Activated CD4-positive, alpha-beta memory T cell treated with anti-CD3 and anti-CD28 coated beads, Interleukin-2, amount 10 ng/mL, durations not matched to agents 7 days and 5 days (primary cell): ENCODE measurements at regions not wholly inside any gene's neighbourhood (a gene's known extent, or its start where the extent isn't known, plus 50 kb on each side); places are given as distances from the start of the nearest gene placed in this dataset.

Source experiments
- CTCF ChIA-PET: fragments of 350-600 bp; sonication (Branson Sonifier 250); formaldehyde crosslinking; loops from one replicate; lab custom pipeline; 2021; ENCODE audit warnings: antibody characterized with exemption, inconsistent platforms; lab: Charles Lee
- POLR2A ChIA-PET: fragments of 350-600 bp; sonication (Branson Sonifier 250); formaldehyde crosslinking; loops from one replicate; lab custom pipeline; 2021; ENCODE audit warnings: antibody characterized with exemption; lab: Charles Lee
- DNase-seq: peaks from one replicate; pipeline ENCODE4 v3.0.0-alpha.2; 2020
- H3K27ac Mint-ChIP-seq: one replicate; pipeline ENCODE4 v1.8.0; 2021; ENCODE audit warnings: mild to moderate bottlenecking, mixed read lengths
- H3K27me3 Mint-ChIP-seq: one replicate; pipeline ENCODE4 v1.8.0; 2021; ENCODE audit warnings: mixed read lengths
- H3K36me3 Mint-ChIP-seq: one replicate; pipeline ENCODE4 v1.8.0; 2021; ENCODE audit warnings: low read depth, mixed read lengths
- H3K4me1 Mint-ChIP-seq: one replicate; pipeline ENCODE4 v1.8.0; 2021; ENCODE audit warnings: mixed read lengths
- H3K4me3 Mint-ChIP-seq: one replicate; pipeline ENCODE4 v1.8.0; 2021; ENCODE audit warnings: mild to moderate bottlenecking, mixed read lengths
- H3K9me3 Mint-ChIP-seq: one replicate; pipeline ENCODE4 v1.8.0; 2021; ENCODE audit warnings: mixed read lengths

DNA sequence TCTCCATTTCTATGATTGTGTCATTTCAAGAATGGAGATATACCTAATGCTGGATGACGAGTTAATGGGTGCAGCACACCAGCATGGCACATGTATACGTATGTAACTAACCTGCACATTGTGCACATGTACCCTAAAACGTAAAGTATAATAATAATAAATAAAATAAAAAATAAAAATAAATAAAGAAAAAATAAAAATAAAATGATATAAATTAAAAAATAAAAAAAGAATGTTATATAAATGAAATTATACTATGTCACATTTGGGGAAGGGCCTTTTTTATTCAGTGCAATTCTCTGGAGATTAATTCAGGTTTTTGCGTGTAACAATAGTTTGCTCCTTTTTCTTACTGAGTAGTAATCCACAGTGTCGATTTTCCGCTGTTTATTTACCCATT, 763.5 kb upstream of the POU3F3 start:
- DNase-seq: no peak
- peaks cover 10% of the 10 kb centered on the region for H3K9me3 Mint-ChIP-seq
- H3K4me3 Mint-ChIP-seq: no peak overlapping the region
- no peaks in the 10 kb centered on the region for H3K4me1 Mint-ChIP-seq
- CTCF ChIA-PET: no interaction called here
- no peaks in the 10 kb centered on the region for H3K27me3 Mint-ChIP-seq
- no peaks in the 10 kb centered on the region for H3K36me3 Mint-ChIP-seq
- POLR2A ChIA-PET: no interaction called here
- no peak overlapping the region for H3K27ac Mint-ChIP-seq

GRCh38 chr2:104091894-104092293, 762.0 kb upstream of the POU3F3 start:
- DNase-seq: no peak
- CTCF ChIA-PET: no interaction called here
- H3K36me3 Mint-ChIP-seq: no peaks in the 10 kb centered on the region
- H3K4me3 Mint-ChIP-seq: no peak overlapping the region
- peaks cover 13% of the 10 kb centered on the region for H3K9me3 Mint-ChIP-seq
- POLR2A ChIA-PET: no interaction called here
- H3K27ac Mint-ChIP-seq: no peak overlapping the region
- H3K27me3 Mint-ChIP-seq: no peaks in the 10 kb centered on the region
- no peaks in the 10 kb centered on the region for H3K4me1 Mint-ChIP-seq

- ChIA-PET POLR2A (no interaction called here), CTCF (no interaction called here)
- H3K27ac Mint-ChIP-seq: no peak overlapping the region
- DNase-seq: no peak
- H3K9me3 Mint-ChIP-seq: peaks cover 13% of the 10 kb centered on the region
- H3K4me3 Mint-ChIP-seq: no peak overlapping the region
- H3K36me3 Mint-ChIP-seq: no peaks in the 10 kb centered on the region
- H3K27me3 Mint-ChIP-seq: no peaks in the 10 kb centered on the region
- H3K4me1 Mint-ChIP-seq: no peaks in the 10 kb centered on the region
Measured at GRCh38 chr2:104092886-104093285, 761.0 kb upstream of the POU3F3 start.

DNA sequence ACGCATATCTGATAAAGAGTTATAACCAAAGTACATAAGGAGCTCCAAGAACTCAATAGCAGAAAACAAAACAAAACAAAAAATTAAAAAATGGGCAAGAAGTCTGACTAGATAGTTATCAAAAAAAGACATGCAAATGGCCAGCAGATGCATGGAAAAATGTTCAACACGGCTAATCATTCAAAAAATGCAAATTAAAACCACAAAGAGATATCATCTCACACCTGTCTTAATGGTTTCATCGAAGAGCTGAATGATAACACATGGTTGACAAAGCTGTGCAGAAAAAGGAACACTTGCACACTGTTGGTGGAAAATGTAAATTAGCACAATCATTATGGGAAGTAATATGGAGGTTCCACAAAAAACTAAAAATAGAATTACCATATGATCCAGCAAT, 751.3 kb upstream of the POU3F3 start:
- H3K4me1 Mint-ChIP-seq: no peaks in the 10 kb centered on the region
- ChIA-PET CTCF (no interaction called here), POLR2A (no interaction called here)
- no peak overlapping the region for H3K27ac Mint-ChIP-seq
- no peaks in the 10 kb centered on the region for H3K27me3 Mint-ChIP-seq
- H3K9me3 Mint-ChIP-seq: peaks cover 5% of the 10 kb centered on the region
- no peak overlapping the region for H3K4me3 Mint-ChIP-seq
- no peak for DNase-seq
- no peaks in the 10 kb centered on the region for H3K36me3 Mint-ChIP-seq

DNA sequence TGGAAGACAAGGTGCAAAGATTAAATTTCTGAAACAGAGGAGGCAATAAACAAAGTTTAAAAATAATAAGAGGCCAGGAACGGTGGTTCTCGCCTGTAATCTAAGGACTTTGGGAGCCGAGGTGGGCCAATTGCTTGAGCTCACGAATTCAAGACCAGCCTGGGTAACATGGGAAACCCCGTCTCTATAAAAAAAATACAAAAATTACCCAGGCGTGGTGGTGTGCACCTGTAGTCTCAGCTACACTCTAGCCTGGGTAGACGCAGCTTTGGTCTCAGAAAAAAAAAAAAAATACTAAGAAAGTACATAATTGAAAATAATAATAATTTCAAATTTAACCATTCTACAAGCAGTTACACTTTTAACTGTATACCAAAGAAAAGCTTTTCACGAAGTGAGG, 744.6 kb upstream of the POU3F3 start:
- peaks cover 2% of the 10 kb centered on the region for H3K9me3 Mint-ChIP-seq
- CTCF ChIA-PET: no interaction called here
- H3K4me1 Mint-ChIP-seq: no peaks in the 10 kb centered on the region
- no peak for DNase-seq
- H3K4me3 Mint-ChIP-seq: no peak overlapping the region
- POLR2A ChIA-PET: no interaction called here
- H3K27me3 Mint-ChIP-seq: no peaks in the 10 kb centered on the region
- no peaks in the 10 kb centered on the region for H3K36me3 Mint-ChIP-seq
- H3K27ac Mint-ChIP-seq: no peak overlapping the region

GRCh38 chr2:104118889-104119288, 735.0 kb upstream of the POU3F3 start:
- no peaks in the 10 kb centered on the region for H3K4me1 Mint-ChIP-seq
- ChIA-PET CTCF (no interaction called here), POLR2A (no interaction called here)
- no peaks in the 10 kb centered on the region for H3K36me3 Mint-ChIP-seq
- H3K9me3 Mint-ChIP-seq: peaks cover 2% of the 10 kb centered on the region
- no peaks in the 10 kb centered on the region for H3K27me3 Mint-ChIP-seq
- no peak for DNase-seq
- H3K4me3 Mint-ChIP-seq: no peak overlapping the region
- no peak overlapping the region for H3K27ac Mint-ChIP-seq

DNA sequence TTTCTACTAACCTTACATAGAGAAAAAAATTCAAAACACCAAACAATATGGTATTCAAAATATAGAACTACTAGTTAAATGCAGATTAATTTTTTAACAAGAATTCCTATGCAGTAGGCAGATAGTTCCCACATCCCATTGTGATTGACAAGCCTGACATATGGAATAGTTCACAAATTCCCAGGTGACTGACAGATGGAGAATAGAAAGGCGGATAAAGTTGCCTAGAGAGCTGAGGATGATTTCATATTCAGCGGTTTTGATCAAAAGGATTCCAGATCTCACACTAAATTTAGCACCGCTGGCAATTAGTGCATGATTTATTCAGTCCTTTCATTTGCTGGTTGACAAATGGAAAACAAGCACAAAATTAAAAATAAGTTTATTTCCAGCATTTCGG, 733.7 kb upstream of the POU3F3 start:
- Mint-ChIP-seq H3K27me3 (no peaks in the 10 kb centered on the region), H3K36me3 (no peaks in the 10 kb centered on the region), H3K9me3 (peaks cover 7% of the 10 kb centered on the region), H3K4me3 (no peak overlapping the region), H3K27ac (no peak overlapping the region), H3K4me1 (no peaks in the 10 kb centered on the region)
- ChIA-PET CTCF (no interaction called here), POLR2A (no interaction called here)
- no peak for DNase-seq

GRCh38 chr2:104125096-104125495, 728.8 kb upstream of the POU3F3 start:
- CTCF ChIA-PET: no interaction called here
- no peak overlapping the region for H3K27ac Mint-ChIP-seq
- H3K9me3 Mint-ChIP-seq: peaks cover 14% of the 10 kb centered on the region
- no peaks in the 10 kb centered on the region for H3K27me3 Mint-ChIP-seq
- no peak for DNase-seq
- H3K4me1 Mint-ChIP-seq: no peaks in the 10 kb centered on the region
- H3K4me3 Mint-ChIP-seq: no peak overlapping the region
- H3K36me3 Mint-ChIP-seq: no peaks in the 10 kb centered on the region
- POLR2A ChIA-PET: no interaction called here

DNA sequence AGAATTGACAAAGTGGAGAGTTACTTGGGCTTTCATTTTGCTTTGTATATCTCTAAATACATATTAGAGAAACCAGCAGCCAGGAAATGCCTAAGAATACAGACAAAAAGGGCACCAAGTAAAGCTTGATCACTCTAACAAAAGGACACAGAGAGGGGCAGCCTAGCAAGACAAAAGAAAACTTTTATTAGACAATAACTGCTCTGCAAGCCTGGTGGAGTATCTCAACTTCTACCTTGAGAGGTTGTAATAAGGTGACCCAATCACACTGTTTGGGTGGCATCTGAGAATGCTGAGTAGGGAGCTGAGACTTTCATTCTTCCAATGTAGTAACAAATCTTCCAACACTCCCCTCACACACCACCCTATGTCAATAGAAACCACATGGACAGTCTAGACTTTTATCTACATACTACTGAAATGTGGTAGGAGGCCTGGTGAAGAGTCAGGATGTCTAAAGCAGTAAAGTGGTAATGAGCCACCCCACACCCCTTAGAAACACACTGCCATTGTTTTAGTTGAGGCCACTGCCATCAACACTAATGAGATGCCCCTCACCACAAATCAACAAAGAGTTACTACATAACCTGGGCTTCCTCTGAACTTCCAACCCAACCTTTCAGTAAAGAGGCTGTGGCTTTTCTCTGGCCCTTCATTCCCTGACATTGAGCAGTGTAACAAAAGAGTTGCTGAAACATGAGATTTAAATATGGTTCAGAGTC, 726.7 kb upstream of the POU3F3 start:
- ChIA-PET CTCF (no interaction called here), POLR2A (no interaction called here)
- peaks cover 14% of the 10 kb centered on the region for H3K9me3 Mint-ChIP-seq
- H3K4me3 Mint-ChIP-seq: no peak overlapping the region
- DNase-seq: no peak
- H3K27ac Mint-ChIP-seq: no peak overlapping the region
- no peaks in the 10 kb centered on the region for H3K4me1 Mint-ChIP-seq
- H3K36me3 Mint-ChIP-seq: no peaks in the 10 kb centered on the region
- H3K27me3 Mint-ChIP-seq: no peaks in the 10 kb centered on the region

DNA sequence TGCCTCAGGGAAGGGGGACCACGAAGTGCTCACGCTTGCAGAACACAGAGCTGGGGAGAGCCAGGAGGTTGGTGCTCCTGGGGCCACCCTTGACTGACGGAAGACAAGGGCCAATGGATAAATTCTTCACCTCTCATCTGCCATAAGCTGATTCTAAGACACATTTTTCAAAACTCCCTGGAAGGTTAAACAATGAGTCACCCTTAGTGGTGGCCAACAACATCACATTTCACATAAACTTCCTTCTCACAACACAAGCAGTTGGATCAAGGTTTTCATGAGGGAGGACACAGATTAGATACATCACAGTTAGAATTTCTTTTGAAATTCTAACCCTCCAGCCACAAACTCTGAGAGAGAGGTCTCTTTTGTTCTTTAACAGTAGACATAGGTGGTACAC, 713.6 kb upstream of the POU3F3 start:
- no peak for DNase-seq
- peaks cover 7% of the 10 kb centered on the region for H3K9me3 Mint-ChIP-seq
- no peak overlapping the region for H3K27ac Mint-ChIP-seq
- no peaks in the 10 kb centered on the region for H3K4me1 Mint-ChIP-seq
- ChIA-PET POLR2A (no interaction called here), CTCF (no interaction called here)
- no peaks in the 10 kb centered on the region for H3K27me3 Mint-ChIP-seq
- no peaks in the 10 kb centered on the region for H3K36me3 Mint-ChIP-seq
- H3K4me3 Mint-ChIP-seq: no peak overlapping the region

GRCh38 chr2:104158191-104158590, 695.7 kb upstream of the POU3F3 start:
- peaks cover 11% of the 10 kb centered on the region for H3K9me3 Mint-ChIP-seq
- DNase-seq: no peak
- POLR2A ChIA-PET: no interaction called here
- H3K4me1 Mint-ChIP-seq: no peaks in the 10 kb centered on the region
- H3K4me3 Mint-ChIP-seq: no peak overlapping the region
- H3K36me3 Mint-ChIP-seq: no peaks in the 10 kb centered on the region
- CTCF ChIA-PET: no interaction called here
- H3K27me3 Mint-ChIP-seq: no peaks in the 10 kb centered on the region
- no peak overlapping the region for H3K27ac Mint-ChIP-seq

- CTCF ChIA-PET: no interaction called here
- H3K27ac Mint-ChIP-seq: no peak overlapping the region
- H3K27me3 Mint-ChIP-seq: no peaks in the 10 kb centered on the region
- no peaks in the 10 kb centered on the region for H3K4me1 Mint-ChIP-seq
- H3K9me3 Mint-ChIP-seq: peaks cover 14% of the 10 kb centered on the region
- H3K4me3 Mint-ChIP-seq: no peak overlapping the region
- POLR2A ChIA-PET: no interaction called here
- H3K36me3 Mint-ChIP-seq: no peaks in the 10 kb centered on the region
- DNase-seq: no peak
Measured at GRCh38 chr2:104163611-104164130, 690.2 kb upstream of the POU3F3 start.

DNA sequence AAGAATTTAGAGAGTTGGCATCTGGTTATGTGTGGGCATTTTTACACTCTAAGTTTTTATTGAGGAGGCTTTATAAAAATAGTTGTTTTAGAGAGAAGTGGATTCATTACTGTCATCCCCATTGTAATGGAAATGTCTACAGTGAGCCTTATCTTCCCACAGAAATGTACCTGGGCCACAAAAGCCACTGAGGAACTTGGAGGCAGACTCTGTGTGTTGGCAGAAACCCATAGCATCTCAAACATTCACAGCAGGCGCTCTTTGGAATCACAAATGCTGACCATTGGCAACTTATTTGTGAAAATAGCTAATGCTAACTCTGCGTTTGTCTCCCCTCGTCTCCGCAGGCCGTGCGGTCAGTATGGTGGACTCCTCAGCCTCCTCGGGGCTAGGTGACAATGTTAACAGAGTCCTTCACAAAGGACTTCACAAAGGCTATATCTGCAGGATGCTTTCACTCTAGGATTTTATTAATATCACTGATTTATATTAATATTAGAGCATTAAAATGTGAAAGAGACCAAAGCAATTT, 689.1 kb upstream of the POU3F3 start:
- no peaks in the 10 kb centered on the region for H3K36me3 Mint-ChIP-seq
- no peak for DNase-seq
- no peak overlapping the region for H3K4me3 Mint-ChIP-seq
- ChIA-PET POLR2A (no interaction called here), CTCF (no interaction called here)
- no peaks in the 10 kb centered on the region for H3K27me3 Mint-ChIP-seq
- H3K4me1 Mint-ChIP-seq: no peaks in the 10 kb centered on the region
- peaks cover 14% of the 10 kb centered on the region for H3K9me3 Mint-ChIP-seq
- H3K27ac Mint-ChIP-seq: no peak overlapping the region

DNA sequence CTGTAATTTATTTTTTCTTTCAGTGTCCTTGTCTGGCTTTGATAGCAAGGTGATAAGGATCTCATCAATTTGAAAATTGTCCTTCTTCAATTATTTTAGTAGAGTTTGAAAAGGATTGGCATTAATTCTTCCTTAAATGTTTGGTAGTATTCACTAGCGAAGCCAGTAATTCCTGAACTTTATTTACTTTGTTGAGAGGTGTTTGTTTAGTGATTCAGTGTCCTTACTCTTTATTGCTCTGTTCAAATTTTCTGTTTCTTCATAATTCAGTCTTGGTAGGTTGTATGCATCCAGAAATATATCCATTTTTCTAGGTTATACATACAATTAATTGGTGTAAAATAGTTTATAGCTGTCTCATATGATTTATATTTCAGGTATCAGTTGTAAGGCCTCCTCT, 676.7 kb upstream of the POU3F3 start:
- Mint-ChIP-seq H3K4me1 (no peaks in the 10 kb centered on the region), H3K27me3 (no peaks in the 10 kb centered on the region), H3K4me3 (no peak overlapping the region), H3K27ac (no peak overlapping the region), H3K9me3 (peaks cover 9% of the 10 kb centered on the region), H3K36me3 (no peaks in the 10 kb centered on the region)
- ChIA-PET CTCF (no interaction called here), POLR2A (no interaction called here)
- DNase-seq: no peak
